ENCODE measurements at regions not wholly inside any gene's neighbourhood (a gene's known extent, or its start where the extent isn't known, plus 50 kb on each side); places are given as distances from the start of the nearest gene placed in this dataset.

DNA sequence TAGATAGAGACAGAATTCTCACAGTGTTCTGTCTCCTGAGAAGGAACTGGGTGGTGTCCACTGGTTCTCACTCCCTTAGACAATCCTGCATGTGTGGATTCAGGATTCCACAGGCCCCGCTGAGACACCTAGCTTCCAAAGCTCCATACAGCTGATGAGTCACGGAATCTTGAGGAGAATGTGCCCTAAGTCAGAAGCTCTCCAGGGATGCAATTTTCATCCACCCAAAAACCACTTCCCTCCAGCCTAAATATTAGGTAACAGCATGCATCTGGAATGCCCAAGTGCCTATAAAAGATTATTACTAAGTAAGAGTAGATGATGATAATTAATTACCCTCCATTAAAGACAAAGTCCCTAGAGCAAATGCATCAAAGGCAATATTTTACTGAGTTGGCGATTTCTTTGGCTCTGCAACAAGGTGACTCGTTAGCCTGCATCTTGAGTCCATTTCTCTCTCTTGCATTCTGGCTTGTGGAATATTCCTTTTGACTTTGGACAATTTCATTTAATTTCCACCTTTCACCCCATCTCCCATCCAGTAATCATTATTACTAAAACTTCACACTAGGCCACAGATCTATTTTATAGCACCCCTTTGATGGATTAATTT is 475.1 kb downstream of the TNS1 start:
- TF ChIP-seq POLR2A (IDR thresholded peaks at IDR 0.05) (no peak), POLR2AphosphoS5 (IDR thresholded peaks at IDR 0.05) (no peak)
